ENCODE measurements at regions not wholly inside any gene's neighbourhood (a gene's known extent, or its start where the extent isn't known, plus 50 kb on each side); places are given as distances from the start of the nearest gene placed in this dataset.
"Not testable (repeated sequence)": the region's sequence is repeated elsewhere in the genome, so short reads cannot be mapped to it uniquely, and the experiment has no call there.

DNA sequence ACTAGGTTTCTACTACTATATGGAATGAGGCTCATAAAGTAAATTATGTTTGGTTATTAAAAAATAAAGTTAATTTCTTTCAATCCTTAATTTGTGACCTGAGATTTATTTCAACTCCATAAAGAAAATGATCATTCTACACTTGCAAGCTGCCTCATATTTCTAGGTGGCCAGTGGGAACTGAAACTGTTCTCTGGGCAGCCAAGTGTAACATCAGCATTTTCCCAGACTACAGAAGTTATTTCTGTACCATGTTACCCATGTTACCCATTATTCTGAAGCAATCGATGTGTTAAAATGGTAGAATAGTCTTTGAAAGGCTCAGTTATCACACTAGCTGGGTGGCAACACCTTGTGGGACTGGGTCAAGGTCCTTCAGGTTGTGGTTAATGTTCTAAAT, 139.3 kb upstream of the FBXO11 start:
- no peak for DNase-seq

DNA sequence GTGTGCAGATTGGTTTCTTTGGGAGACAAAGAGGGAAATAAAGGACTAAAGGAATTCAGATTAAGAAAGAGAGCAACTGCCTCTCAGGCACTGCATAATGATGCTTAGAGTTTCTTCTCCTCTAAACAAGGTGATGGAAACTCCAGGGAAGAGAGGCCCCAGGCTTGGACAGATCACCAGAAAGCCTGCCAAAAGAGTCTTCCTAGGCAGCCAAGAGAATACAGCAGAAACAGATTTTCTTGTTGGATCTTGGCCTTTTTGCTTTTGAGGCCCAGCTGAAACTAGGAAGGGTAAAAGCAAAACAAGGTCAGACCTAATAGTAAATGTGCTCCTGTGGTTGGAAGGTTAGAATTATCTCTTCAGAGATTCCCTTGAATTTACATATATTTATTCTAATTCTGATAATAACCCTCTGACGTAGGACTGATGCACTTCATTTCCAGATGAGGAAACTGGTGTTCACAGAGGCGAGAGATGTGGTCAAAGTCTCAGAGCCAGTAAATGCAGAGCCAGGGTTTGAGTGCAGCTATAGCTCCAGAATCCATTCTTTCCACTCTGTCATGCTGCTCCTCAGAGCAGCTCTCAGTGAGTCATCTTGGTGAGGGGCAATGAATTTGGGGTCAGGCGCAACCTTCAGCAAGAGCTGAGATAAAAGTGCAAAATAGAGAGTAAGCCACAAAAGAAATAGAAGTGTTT, 142.3 kb upstream of the FBXO11 start:
- DNase-seq: peak; percentile 71

DNA sequence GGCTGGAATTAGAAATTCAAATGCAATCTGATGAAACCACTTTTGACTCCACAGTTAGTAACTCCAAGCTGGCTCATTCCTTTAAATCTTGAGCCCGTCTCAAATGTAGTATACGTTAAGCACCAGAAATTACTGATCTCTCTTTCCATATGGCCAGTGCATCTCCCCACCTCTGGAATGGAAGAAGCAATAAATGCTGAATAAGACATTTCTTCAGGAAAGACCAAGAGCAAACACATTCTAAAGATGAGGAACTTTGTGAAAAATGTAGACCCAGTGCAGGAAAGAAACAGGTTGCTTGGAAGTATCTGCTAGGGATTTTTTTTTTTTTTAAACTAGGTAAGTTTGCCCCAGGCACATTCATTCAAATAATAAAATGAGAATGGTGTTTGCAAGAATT, 143.1 kb upstream of the FBXO11 start:
- no peak for DNase-seq

DNA sequence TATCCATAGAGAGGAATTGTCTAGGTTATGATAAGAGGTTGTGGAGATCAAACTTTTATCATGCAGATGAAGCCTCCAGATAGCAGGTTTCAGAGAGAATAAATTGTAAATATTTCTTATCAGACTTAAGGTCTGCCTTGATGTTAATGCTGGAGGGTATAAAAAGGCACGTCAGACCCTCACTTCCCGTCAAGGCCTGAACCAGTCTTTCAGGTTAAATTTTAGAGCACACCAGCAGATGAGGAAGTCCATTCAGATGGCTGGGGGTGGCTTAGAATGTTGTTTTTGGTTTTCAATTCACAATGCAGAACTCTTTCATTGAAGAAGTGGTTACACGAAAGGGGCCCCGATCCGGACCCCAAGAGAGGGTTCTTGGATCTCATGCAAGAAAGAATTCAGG, 144.4 kb upstream of the FBXO11 start:
- DNase-seq: no peak

DNA sequence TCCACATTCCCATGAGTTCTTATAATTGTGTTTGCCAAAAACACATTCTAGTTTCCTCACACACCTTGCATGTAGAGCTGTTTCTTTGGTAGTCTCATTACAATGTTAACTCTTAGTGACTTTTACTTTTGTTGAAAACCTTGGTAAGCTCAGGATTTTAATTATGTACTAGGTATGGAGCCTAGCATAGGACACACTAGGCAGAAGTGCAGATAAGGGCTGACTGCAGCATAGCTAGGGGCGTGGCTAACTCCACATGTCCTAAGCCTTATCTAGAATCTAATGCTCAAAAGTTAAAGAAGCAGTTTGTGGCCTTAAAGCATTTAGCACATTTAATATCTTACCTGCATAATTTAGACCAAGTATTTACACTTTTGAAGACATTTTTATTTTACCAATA, 153.7 kb upstream of the FBXO11 start:
- no peak for DNase-seq

DNA sequence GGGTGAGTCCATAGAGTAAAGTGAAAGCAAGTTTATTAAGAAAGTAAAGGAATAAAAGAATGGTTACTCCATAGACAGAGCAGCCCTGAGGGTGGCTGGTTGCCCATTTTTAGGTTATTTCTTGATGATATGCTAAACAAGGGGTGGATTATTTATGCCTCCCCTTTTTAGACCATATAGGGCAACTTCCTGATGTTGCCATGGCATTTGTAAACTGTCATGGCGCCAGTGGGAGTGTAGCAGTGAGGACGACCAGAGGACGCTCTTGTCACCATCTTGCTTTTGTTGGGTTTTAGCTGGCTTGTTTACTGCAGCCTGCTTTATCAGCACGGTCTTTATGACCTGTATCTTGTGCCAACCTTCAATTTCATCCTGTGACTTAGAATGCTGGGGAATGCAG, 155.4 kb upstream of the FBXO11 start:
- DNase-seq: not testable (repeated sequence)

DNA sequence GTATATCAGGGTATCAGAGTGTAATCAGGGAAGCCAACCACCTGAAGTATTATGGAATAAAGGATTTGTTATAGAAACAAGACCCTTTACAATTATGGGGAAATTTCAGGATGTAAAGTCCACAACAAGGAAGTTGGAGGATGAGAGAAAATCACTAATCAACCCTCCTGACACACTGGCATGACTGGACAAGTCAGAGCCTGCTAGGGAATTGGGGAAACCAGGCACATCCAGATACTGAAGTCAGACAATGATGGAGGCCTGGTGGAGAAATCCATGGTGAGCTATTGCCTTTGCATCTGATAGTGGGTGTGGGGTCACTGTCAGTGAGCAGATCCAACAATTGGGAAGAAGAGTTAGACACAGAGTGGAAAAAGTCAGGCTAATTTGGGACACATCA, 158.8 kb upstream of the FBXO11 start:
- DNase-seq: no peak

DNA sequence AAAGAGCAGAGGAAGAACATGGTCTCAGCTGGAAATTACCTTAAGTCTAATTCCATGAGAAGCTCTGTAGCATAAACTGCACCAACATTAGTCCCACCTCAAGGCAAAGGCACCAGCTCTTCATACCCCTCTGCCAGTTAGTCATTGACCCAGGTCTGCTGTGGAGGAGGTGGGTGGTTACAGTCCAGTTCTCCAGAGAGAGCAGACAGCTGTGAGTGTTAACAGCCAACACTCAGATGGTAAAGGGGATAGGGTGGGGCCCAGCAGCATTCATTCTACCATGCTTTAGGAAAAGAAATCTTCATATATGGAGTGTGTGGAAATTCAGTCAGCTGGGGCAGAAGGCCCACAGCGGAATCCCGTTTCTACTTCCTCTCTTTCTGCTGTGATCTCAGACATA, 159.7 kb upstream of the FBXO11 start:
- DNase-seq: no peak

DNA sequence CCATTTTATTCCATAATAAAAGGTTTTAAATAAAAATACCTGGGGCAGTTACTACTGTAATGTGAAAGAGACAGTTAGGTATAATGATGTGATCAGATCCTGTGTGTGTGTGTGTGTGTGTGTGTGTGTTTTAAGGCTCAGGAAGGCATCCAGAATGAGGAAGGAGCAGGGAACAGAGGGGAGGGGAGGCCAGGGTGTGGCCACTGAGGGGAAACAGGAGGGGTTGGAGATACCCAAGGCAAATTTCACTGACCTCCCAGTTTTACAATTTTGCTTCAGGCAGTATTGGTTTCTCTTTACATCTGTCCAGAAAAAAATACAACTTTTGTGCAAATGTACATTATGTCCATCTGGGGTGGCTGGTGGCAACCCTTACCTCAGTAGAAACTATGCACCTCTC, 163.5 kb upstream of the FBXO11 start:
- no peak for DNase-seq

DNA sequence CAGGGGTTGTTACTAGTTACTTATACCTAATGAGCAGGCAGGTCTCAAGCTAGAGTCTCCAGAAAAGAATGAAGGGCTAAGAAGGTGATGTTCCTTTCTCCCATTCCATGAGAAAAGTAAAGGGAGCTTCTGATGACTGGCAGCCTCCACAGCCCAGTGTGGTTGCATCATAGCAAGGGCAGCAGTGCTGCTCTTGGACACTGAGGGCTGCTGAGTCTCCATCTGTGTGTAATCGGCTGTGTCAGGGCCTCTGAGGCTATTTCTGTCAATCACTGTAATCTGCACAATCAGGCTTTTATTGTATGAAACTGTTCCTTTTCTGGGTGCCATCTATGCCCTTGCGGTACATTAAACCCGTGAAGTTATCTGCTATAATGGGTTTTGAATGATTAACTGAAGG, 164.1 kb upstream of the FBXO11 start:
- no peak for DNase-seq

DNA sequence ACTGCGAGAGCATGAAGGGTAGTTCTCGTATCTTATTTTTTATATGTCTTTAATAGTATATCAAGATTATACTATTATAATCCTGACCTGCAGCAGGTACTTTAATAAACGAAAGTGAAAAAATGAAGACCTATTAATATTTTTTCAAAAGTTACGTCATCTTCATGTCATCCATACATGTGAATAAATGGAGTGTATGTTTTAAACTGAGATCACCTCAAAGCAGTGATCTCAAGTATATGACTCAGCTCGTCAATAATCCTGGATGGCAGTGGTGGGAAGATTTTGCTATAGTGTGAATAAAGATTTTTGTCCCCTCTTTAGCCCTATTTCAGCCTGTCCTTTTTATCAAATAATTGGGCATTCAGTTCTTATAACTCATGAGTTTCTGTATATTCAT, 166.3 kb upstream of the FBXO11 start:
- no peak for DNase-seq

DNA sequence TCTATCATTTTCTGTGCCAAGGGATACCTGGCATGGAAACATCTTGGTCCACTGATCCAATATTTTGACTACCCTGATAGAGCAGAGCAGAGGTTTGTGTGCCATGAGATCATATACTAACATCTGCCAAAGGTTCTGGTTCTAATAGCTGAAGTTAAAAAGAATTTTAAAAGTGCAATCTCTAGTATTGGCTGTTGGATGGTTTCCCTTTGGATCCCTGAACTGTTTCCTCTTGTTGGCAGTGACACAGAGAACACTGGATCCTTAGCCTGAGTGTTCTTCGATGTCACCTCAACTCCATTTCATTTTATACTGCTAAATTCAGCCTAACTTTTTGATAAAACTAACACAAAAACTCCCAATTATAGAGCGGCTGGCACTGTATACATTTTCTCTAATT, 169.3 kb upstream of the FBXO11 start:
- no peak for DNase-seq

DNA sequence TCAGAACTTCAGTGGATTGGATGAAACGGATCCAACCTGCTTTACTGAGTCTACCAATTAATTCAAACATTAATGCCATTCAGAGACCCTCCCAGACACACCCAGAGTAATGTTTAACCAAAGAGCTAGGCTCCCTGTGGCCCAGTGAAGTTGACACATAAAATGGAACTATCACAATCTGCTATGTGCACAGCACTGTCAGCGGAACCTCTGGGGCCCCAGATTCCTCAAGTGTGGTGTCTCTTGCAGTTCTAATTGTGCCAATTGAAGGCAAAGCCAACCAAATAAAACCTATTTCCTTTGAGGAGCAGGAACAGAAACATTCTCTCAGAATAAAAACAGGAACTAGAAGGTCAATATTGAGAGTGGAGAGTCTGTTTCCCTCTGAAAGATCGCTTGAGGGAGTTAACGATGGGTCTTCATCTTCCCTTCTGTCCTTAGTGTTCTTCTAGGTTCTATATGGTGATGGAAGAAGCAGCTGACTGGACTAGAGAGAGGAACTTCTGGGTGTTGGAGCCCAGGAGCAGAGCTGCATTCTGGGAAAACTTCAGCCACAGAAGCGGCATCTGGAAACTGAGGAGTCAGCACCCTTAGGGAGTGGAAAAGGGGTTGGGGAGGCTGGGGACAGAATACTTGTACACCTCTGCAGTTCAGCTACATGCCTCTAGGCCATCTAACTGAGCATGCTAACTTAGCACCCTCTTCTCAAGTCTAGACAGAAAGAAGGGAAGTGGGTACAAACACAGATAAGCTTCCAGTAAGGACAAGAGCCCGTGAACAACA, 174.4 kb upstream of the FBXO11 start:
- DNase-seq: no peak

DNA sequence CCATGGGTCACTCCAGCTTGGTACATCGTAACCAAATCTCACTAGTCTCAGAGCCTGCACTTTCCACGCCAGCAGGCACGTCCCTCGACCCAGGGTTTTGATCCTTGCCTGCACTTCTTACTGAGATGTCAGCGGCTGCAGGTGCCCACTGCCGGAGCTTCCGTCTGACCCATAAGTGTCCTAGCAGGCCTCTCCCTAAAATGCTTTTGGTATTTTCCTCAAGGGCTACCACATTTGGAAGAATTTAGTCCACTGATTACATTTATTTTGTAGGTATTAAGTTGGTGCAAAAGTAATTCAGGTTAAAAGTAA, 175.0 kb upstream of the FBXO11 start:
- no peak for DNase-seq

DNA sequence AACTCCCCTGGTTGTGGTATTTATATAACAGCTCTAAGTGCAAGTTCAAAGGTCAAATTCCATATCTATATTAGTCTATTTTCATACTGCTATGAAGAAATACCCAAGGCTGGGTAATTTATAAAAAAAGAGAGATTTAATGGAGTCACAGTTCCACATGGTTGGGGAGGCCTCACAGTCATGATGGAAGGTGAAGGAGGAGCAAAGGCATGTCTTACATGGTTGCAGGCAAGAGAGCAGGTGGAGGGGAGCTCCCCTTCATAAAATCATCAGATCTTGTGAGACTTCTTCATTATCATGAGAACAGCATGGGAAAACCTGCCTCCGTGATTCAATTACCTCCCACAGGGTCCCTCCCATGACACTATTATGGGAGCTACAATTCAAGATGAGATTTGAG, 179.6 kb upstream of the FBXO11 start:
- no peak for DNase-seq

DNA sequence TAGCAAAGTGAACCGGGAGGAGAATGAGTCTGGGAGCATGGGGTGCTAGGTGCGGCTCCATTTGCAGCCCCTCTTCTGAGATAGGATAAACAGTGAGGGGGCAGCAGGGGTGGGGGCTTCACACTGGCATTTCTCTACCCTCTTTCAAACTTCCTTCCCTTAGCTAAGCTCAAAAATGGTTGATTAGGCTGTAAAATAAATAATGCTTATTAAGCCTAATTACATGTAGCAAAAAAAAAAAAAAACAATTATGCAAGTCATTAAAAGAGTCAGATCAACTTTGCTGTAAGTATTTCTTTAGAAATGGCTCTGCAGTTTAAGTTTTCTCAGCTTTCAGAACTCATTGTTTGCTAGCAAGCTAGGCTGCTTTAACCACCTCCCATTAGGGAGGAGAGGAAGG, 182.7 kb upstream of the FBXO11 start:
- DNase-seq: no peak

DNA sequence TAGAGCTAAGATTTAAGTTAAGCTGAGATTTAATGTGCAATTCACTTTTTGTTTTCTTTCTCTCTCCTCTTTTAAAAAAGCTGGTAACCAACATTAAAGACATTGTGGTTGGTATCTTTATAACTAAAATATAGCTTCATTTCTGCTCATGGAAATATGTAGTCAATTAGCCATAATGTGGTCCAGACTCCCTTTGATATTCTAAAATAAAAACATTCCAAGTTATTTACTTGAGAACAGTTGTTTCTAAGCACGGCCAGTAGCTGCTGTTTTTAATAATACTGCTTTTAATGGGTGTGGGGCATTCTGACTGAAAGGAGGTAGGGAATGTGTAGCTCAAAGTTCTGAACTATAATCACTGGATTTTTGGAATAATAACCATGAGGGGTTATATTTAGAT, 183.3 kb upstream of the FBXO11 start:
- no peak for DNase-seq

DNA sequence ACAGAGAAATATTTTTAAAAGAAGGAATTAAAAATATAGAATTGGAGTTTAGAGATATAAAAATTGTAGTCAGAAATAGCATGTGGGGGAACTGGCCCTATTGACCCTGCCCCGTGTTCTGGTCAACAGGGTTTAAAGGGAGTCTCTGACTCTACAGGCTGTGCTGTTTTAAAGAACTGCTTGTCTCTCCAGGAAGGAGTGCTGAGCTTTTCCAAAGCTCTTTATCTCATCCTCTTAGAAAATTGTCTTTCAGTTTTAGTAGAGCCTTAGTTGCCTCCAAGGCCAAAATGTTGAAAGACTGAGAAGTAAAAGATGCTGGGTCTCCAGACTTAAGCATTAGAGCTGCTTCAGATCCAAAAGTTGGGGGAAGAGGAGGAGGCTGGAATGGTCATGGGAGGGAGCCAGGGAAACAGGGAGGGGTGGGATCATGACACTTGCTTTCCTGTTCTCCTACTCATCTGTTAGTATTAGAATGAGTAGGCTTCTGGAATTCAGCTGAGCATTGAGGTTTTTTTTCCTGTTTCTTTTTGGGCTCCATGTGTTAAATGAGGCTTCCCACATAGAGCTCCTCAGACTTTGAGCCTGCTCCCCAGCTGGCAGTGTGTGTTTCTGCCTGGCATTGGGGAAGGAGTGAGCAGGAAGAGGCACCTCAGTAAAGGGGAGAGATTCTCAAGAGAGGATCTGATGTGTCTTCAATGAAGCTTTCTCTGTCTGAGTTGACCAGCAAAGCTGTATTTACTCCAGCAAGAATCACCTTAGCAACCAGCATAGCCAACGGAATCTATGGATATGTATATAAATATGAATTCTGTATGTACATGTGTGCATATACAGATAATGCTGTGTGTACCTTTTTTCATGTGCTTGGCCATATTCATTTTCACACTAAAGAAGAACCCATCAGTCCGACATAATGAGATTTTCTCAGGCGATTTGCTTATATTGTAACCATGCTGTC, 186.8 kb upstream of the FBXO11 start:
- no peak for DNase-seq

DNA sequence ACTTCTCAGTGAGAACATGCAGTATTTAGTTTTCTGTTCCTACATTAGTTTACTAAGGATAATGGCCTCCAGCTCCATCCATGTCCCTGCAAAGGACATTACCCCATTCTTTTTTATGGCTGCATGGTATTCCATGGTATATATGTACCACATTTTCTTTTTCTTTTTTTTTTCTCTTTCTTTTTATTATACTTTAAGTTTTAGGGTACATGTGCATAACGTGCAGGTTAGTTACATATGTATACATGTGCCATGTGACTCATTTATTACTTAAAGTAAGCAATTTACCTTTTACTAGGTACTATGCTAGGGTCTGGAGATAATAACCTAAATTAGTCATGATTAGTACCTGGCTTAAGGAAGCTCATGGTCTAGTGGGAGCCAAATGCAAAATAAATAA, 190.5 kb upstream of the FBXO11 start:
- not testable (repeated sequence) for DNase-seq

DNA sequence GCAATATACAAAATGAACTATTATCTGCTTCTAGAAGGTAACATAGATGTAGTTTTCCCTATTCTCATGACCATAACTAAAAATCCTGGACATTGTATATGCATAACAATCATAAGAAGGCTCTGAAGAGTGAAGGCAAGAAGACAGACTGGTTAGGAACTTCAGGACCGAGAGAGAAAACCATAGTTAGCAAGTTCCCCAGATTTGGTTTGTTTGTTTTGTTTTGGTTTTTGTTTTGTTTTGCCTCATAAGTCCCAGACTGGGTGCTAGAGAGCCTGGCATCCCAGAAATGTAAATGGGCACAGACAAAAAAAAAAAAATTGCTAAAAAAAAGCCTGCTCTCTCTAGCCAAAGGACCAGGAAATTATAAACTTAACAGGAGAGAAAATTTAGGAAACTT, 192.2 kb upstream of the FBXO11 start:
- DNase-seq: no peak

DNA sequence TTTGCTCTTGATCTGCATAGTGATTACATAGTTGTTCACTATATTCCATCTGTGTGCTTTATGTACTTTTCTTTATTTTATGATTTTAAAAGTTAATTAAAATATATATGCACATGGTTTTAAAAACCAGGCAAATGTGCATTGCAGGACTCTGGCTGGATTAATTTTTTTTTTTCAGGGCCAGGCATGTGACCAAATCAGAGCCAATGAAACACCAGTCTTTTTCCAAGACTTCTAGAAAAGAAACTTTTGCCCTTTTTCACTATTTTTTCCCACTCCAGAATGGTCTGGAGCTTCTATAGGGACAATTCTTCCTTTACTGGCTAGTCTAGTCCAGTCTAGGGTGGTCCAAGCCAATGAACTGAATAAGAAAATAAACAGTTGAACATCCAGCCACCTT, 198.1 kb upstream of the FBXO11 start:
- no peak for DNase-seq

DNA sequence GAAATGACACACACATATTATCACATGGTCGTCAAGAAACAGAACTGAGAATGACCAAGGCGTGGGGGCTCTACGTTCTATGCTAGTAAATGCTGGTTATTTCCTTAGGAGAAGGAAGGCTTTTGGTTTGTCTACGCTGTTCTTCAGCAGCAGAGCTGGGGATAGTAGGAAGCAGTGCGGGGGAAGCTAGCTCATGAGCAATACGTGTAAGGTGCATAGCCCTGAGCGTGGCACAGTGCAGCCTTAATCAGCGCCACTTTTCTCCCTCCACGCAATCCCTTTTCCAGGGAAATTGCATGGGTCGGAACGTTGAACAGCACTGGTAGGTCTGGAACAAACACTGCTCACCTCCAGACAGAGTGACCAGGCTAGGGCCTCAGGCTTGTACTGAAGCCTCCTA, 199.6 kb upstream of the FBXO11 start:
- DNase-seq: no peak

DNA sequence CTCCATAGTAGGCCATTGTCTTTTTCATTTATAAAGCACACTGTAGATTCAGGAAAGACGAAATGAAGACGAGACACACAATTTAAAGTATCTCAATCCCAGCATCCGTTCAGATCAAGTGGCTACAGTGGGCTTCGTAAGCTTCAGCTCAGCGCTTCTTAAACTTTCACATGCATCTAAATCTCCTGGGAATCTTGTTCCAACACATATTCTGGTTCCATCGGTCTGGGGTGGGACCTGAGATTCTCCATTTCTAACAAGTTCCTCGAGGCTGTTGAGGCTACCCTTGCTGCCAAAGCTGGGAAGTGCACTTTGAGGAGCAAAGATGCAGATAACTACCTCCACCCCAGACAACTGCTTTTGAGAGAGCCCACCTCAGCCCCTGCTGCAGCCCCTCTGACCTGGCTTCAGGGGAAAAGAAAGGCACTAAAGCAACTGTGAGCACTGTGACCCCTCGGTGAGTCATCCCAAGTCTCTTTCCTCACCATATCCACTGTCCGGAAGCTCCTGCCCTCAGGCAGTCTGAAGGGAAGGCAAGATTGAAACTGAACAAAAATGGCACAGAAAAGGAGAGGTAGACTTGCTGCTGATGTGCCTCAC, 201.1 kb upstream of the FBXO11 start:
- DNase-seq: no peak

Measured in right forelimb (tissue), 1 donor.